Keratinocyte (primary cell): ENCODE measurements at regions not wholly inside any gene's neighbourhood (a gene's known extent, or its start where the extent isn't known, plus 50 kb on each side); places are given as distances from the start of the nearest gene placed in this dataset.

Experiments
- DNase-seq: peaks from one replicate; pipeline ENCODE4 v3.0.0-alpha.2; 2011; ENCODE audit warnings: low read depth, missing footprints, low spot score
- FAIRE-seq: peaks from 2 replicates; lab custom pipeline; 2011; peaks lifted over from hg19 to GRCh38; lab: Jason Lieb, UNC
- H2AFZ ChIP-seq: 2 replicates; pipeline ENCODE4 v1.6.0; 2012; ENCODE audit warnings: low read length, control low read depth, inconsistent platforms; ENCODE audit not compliant: control insufficient read depth
- H3K27ac ChIP-seq: 2 replicates; pipeline ENCODE4 v1.5.1; 2011; ENCODE audit warnings: low read length; ENCODE audit not compliant: control insufficient read depth, insufficient read depth
- H3K27me3 ChIP-seq: 3 replicates; pipeline ENCODE4 v1.6.0; 2011; ENCODE audit warnings: low read length; ENCODE audit not compliant: control insufficient read depth, insufficient read depth; ENCODE audit errors: extremely low read depth
- H3K36me3 ChIP-seq, 2 experiments: 2 replicates in 1 of 2; 3 replicates in 1 of 2; pipeline ENCODE4 v1.5.1; 2011; ENCODE audit warnings: low read length in 2 of 2, mild to moderate bottlenecking in 1 of 2; ENCODE audit not compliant: control insufficient read depth in 2 of 2, insufficient read depth in 2 of 2; ENCODE audit errors: extremely low read depth in 1 of 2
- H3K4me1 ChIP-seq: 3 replicates; pipeline ENCODE4 v1.5.1; 2011; ENCODE audit warnings: low read length; ENCODE audit not compliant: control insufficient read depth, insufficient read depth; ENCODE audit errors: extremely low read depth
- H3K4me2 ChIP-seq: 3 replicates; pipeline ENCODE4 v1.6.0; 2011; ENCODE audit warnings: low read depth, low read length; ENCODE audit not compliant: control insufficient read depth, insufficient read depth; ENCODE audit errors: extremely low read depth
- H3K4me3 ChIP-seq, 3 experiments: fragments of 200-600 bp in 1 of 3; sonication (generic) in 1 of 3; 2 replicates in 2 of 3; 3 replicates in 1 of 3; pipeline ENCODE4 v1.5.1; 2011 to 2016; ENCODE audit warnings: low read length in 3 of 3, mild to moderate bottlenecking in 3 of 3, control low read depth in 2 of 3, inconsistent platforms in 1 of 3, low read depth in 1 of 3, mixed read lengths in 1 of 3, mixed run types in 1 of 3, moderate library complexity in 1 of 3; ENCODE audit not compliant: control insufficient read depth in 2 of 3, insufficient read depth in 2 of 3; ENCODE audit errors: extremely low read depth in 1 of 3
- H3K79me2 ChIP-seq: 2 replicates; pipeline ENCODE4 v1.6.0; 2012; ENCODE audit warnings: low read length; ENCODE audit not compliant: control insufficient read depth, insufficient read depth
- H3K9ac ChIP-seq: 3 replicates; pipeline ENCODE4 v1.6.0; 2011; ENCODE audit warnings: low read length; ENCODE audit not compliant: control insufficient read depth, insufficient read depth; ENCODE audit errors: extremely low read depth
- H3K9me1 ChIP-seq: 3 replicates; pipeline ENCODE4 v1.6.0; 2011; ENCODE audit warnings: low read length; ENCODE audit not compliant: control insufficient read depth, insufficient read depth; ENCODE audit errors: extremely low read depth
- H3K9me3 ChIP-seq: 2 replicates; pipeline ENCODE4 v1.5.1; 2012; ENCODE audit warnings: low read depth, low read length; ENCODE audit not compliant: control insufficient read depth
- H4K20me1 ChIP-seq: 3 replicates; pipeline ENCODE4 v1.6.0; 2011; ENCODE audit warnings: low read length; ENCODE audit not compliant: control insufficient read depth, insufficient read depth; ENCODE audit errors: extremely low read depth
- EZH2 ChIP-seq: IDR thresholded peaks from one replicate; pipeline ENCODE4 v1.6.1; 2012; ENCODE audit warnings: inconsistent platforms, mild to moderate bottlenecking, low read length, moderate library complexity
- dilution Hi-C: fragments of 300-500 bp; cut with MboI; formaldehyde crosslinking; loops from one replicate; pipeline ENCODE4 v1.7.0; 2020; ENCODE audit warnings: low sequenced_read_pairs; ENCODE audit not compliant: extremely low pct_ligation_motif_present
- TF ChIP-seq, protein P1 (sequence below), 3 experiments: IDR thresholded peaks in 1 of 3; conservative IDR thresholded peaks in 1 of 3; optimal IDR thresholded peaks in 1 of 3; 2 replicates in 2 of 3; 3 replicates in 1 of 3; pipeline versions ENCODE3 to v1.5.1; 2011; ENCODE audit warnings: low read length in 3 of 3, mild to moderate bottlenecking in 3 of 3, moderate library complexity in 2 of 3, control low read depth in 1 of 3, inconsistent platforms in 1 of 3; ENCODE audit not compliant: insufficient read depth in 2 of 3; ENCODE audit errors: extremely low read depth in 1 of 3

DNA sequence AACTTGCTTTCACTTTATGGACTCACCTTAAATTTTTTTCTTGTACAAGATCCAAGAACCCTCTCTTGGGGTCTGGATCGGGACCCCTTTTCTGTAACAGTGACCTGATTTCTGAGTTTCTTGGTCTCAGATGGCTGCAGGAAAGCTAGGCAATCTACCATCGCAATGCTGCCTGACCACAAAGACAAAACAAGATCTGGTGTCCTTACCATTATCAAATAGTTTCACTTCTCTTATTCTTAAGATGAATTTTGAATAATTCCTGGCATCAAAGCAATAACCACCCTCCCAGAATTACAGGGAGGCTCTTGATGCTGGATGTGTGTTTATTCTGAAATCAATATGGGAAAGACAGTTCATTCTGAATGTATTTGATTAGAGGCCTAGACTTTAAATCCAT, 77.4 kb upstream of the FRMD4A start:
- TF ChIP-seq, protein P1, sequence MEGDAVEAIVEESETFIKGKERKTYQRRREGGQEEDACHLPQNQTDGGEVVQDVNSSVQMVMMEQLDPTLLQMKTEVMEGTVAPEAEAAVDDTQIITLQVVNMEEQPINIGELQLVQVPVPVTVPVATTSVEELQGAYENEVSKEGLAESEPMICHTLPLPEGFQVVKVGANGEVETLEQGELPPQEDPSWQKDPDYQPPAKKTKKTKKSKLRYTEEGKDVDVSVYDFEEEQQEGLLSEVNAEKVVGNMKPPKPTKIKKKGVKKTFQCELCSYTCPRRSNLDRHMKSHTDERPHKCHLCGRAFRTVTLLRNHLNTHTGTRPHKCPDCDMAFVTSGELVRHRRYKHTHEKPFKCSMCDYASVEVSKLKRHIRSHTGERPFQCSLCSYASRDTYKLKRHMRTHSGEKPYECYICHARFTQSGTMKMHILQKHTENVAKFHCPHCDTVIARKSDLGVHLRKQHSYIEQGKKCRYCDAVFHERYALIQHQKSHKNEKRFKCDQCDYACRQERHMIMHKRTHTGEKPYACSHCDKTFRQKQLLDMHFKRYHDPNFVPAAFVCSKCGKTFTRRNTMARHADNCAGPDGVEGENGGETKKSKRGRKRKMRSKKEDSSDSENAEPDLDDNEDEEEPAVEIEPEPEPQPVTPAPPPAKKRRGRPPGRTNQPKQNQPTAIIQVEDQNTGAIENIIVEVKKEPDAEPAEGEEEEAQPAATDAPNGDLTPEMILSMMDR (optimal IDR thresholded peaks at IDR 0.05 in 1 of 3, IDR thresholded peaks at IDR 0.05 in 1 of 3, conservative IDR thresholded peaks at IDR 0.05 in 1 of 3; ENCODE audit: extremely low read depth in 1 of 3, insufficient read depth in 2 of 3, low read length in 3 of 3), result no peak
- Histone ChIP-seq H3K27ac (no peak overlapping the region), H3K4me3 (no peak overlapping the region), H4K20me1 (no peaks in the 10 kb centered on the region), H3K9me3 (no peaks in the 10 kb centered on the region), H3K27me3 (no peaks in the 10 kb centered on the region), H3K9ac (no peak overlapping the region), H3K9me1 (no peaks in the 10 kb centered on the region), H2AFZ (no peak overlapping the region), H3K4me1 (peaks cover 14% of the 10 kb centered on the region), H3K79me2 (no peaks in the 10 kb centered on the region), H3K36me3 (no peaks in the 10 kb centered on the region), H3K4me2 (no peak overlapping the region)
- FAIRE-seq, result no peak
- dilution Hi-C loops, result no loop called here
- no peak for DNase-seq

DNA sequence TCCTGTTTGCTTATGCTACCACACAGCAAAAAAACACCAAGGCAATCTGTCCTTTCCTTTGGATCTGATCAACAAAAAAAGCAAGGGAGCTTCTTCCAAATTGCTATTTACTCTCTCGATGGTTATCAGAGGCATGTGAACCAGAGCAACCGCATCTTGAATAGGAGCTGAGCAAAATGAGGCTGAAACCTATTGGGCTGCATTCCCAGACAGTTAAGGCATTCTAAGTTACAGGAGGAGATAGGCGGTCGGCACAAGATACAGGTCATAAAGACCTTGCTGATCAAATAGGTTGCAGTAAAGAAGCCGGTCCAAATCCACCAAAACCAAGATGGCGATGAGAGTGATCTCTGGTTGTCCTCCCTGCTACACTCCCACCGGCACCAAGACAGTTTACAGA, 76.8 kb upstream of the FRMD4A start:
- Histone ChIP-seq H3K9me1 (no peaks in the 10 kb centered on the region), H3K4me1 (peaks cover 14% of the 10 kb centered on the region), H3K27ac (no peak overlapping the region), H4K20me1 (no peaks in the 10 kb centered on the region), H3K9me3 (no peaks in the 10 kb centered on the region), H2AFZ (no peak overlapping the region), H3K79me2 (no peaks in the 10 kb centered on the region), H3K4me2 (no peak overlapping the region), H3K27me3 (no peaks in the 10 kb centered on the region), H3K36me3 (no peaks in the 10 kb centered on the region), H3K9ac (no peak overlapping the region), H3K4me3 (no peak overlapping the region)
- TF ChIP-seq, protein P1 (optimal IDR thresholded peaks at IDR 0.05 in 1 of 3, IDR thresholded peaks at IDR 0.05 in 1 of 3, conservative IDR thresholded peaks at IDR 0.05 in 1 of 3; ENCODE audit: extremely low read depth in 1 of 3, insufficient read depth in 2 of 3, low read length in 3 of 3), result no peak
- TF ChIP-seq EZH2, result no peak
- FAIRE-seq, result no peak
- dilution Hi-C loops, result no loop called here
- DNase-seq, result no peak
